RKO (cell line): ENCODE measurements at regions not wholly inside any gene's neighbourhood (a gene's known extent, or its start where the extent isn't known, plus 50 kb on each side); places are given as distances from the start of the nearest gene placed in this dataset.
A peak's percentile ranks its signal among the peaks of the same experiment; 100 is the strongest.
"Not testable (repeated sequence)": the region's sequence is repeated elsewhere in the genome, so short reads cannot be mapped to it uniquely, and the experiment has no call there.

ENCODE experiments used
- DNase-seq: peaks from one replicate; pipeline ENCODE4 v3.0.0-alpha.2; 2016; ENCODE audit warnings: low spot score

- DNase-seq = no peak
These were observed 587.5 kb downstream of the SOX5 start for GRCh38 chr12:23361971-23362370.

GRCh38 chr12:23368590-23368989, 580.9 kb downstream of the SOX5 start:
- no peak for DNase-seq

- DNase-seq = no peak
These were observed 573.8 kb downstream of the SOX5 start for GRCh38 chr12:23375621-23376020.

- peak; percentile 6 for DNase-seq
These were observed 573.2 kb downstream of the SOX5 start for GRCh38 chr12:23376238-23376637.

- DNase-seq = no peak
These were observed 568.9 kb downstream of the SOX5 start for GRCh38 chr12:23380419-23381100.

- DNase-seq = not testable (repeated sequence)
These were observed 560.6 kb downstream of the SOX5 start for GRCh38 chr12:23388898-23389297.

GRCh38 chr12:23389315-23389714, 560.2 kb downstream of the SOX5 start:
- not testable (repeated sequence) for DNase-seq

- no peak for DNase-seq
These were observed 550.0 kb downstream of the SOX5 start for GRCh38 chr12:23399402-23399933.

- no peak for DNase-seq
These were observed 534.3 kb downstream of the SOX5 start for GRCh38 chr12:23415180-23415579.

GRCh38 chr12:23421556-23421955, 527.9 kb downstream of the SOX5 start:
- DNase-seq = no peak

GRCh38 chr12:23423097-23423687, 526.3 kb downstream of the SOX5 start:
- no peak for DNase-seq

GRCh38 chr12:23423796-23424195, 525.7 kb downstream of the SOX5 start:
- no peak for DNase-seq

GRCh38 chr12:23424685-23425084, 524.8 kb downstream of the SOX5 start:
- no peak for DNase-seq

- DNase-seq = no peak
These were observed 523.1 kb downstream of the SOX5 start for GRCh38 chr12:23426328-23426727.

- DNase-seq = no peak
These were observed 520.7 kb downstream of the SOX5 start for GRCh38 chr12:23428758-23429157.

- no peak for DNase-seq
These were observed 518.5 kb downstream of the SOX5 start for GRCh38 chr12:23431006-23431405.

- no peak for DNase-seq
These were observed 516.3 kb downstream of the SOX5 start for GRCh38 chr12:23433121-23433520.

- no peak for DNase-seq
These were observed 515.3 kb downstream of the SOX5 start for GRCh38 chr12:23434154-23434553.

GRCh38 chr12:23446746-23447145, 502.7 kb downstream of the SOX5 start:
- no peak for DNase-seq

- DNase-seq = no peak
These were observed 498.7 kb downstream of the SOX5 start for GRCh38 chr12:23450810-23451209.

- DNase-seq = no peak
These were observed 494.2 kb downstream of the SOX5 start for GRCh38 chr12:23455283-23455682.

GRCh38 chr12:23458640-23459039, 490.8 kb downstream of the SOX5 start:
- DNase-seq = no peak

GRCh38 chr12:23462546-23462945, 486.9 kb downstream of the SOX5 start:
- no peak for DNase-seq

GRCh38 chr12:23463172-23463571, 486.3 kb downstream of the SOX5 start:
- DNase-seq = no peak
